HL-60 (cell line): ENCODE measurements at regions not wholly inside any gene's neighbourhood (a gene's known extent, or its start where the extent isn't known, plus 50 kb on each side); places are given as distances from the start of the nearest gene placed in this dataset.

Experiments used
- REST ChIP-seq: IDR thresholded peaks from 2 replicates; pipeline ENCODE4 v1.6.1; 2012; ENCODE audit warnings: low read depth; ENCODE audit not compliant: insufficient replicate concordance
- TF ChIP-seq, protein P1 (sequence below): IDR thresholded peaks from one replicate; pipeline ENCODE4 v1.5.1; 2011; ENCODE audit warnings: low read length, control low read depth, inconsistent platforms; ENCODE audit not compliant: insufficient read depth

- TF ChIP-seq, protein P1, sequence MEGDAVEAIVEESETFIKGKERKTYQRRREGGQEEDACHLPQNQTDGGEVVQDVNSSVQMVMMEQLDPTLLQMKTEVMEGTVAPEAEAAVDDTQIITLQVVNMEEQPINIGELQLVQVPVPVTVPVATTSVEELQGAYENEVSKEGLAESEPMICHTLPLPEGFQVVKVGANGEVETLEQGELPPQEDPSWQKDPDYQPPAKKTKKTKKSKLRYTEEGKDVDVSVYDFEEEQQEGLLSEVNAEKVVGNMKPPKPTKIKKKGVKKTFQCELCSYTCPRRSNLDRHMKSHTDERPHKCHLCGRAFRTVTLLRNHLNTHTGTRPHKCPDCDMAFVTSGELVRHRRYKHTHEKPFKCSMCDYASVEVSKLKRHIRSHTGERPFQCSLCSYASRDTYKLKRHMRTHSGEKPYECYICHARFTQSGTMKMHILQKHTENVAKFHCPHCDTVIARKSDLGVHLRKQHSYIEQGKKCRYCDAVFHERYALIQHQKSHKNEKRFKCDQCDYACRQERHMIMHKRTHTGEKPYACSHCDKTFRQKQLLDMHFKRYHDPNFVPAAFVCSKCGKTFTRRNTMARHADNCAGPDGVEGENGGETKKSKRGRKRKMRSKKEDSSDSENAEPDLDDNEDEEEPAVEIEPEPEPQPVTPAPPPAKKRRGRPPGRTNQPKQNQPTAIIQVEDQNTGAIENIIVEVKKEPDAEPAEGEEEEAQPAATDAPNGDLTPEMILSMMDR: no peak
- no peak for TF ChIP-seq REST
Measured at GRCh38 chrX:120768254-120768653, 107.4 kb downstream of the CT47B1 start.
